Neural cell (in vitro differentiated cells): ENCODE measurements at regions not wholly inside any gene's neighbourhood (a gene's known extent, or its start where the extent isn't known, plus 50 kb on each side); places are given as distances from the start of the nearest gene placed in this dataset.

Experiments
- CTCF ChIP-seq: fragments of 450-650 bp; IDR thresholded peaks from 2 replicates; pipeline ENCODE4 v1.5.1; 2014; ENCODE audit warnings: antibody characterized with exemption, mild to moderate bottlenecking, moderate library complexity; ENCODE audit not compliant: poor library complexity, severe bottlenecking
- EP300 ChIP-seq: fragments of 450-650 bp; conservative IDR thresholded peaks from 2 replicates; pipeline ENCODE4 v1.6.1; 2014; ENCODE audit warnings: antibody characterized with exemption, mild to moderate bottlenecking, moderate library complexity; ENCODE audit not compliant: poor library complexity, severe bottlenecking
- EZH2 ChIP-seq: fragments of 200-600, 300-800 bp; shearing (Covaris generic), sonication (generic); IDR thresholded peaks from 2 replicates; pipeline ENCODE4 v1.6.1; 2014; ENCODE audit warnings: antibody characterized with exemption, low read length, borderline replicate concordance, mild to moderate bottlenecking; ENCODE audit not compliant: insufficient read depth, poor library complexity, severe bottlenecking
- POLR2AphosphoS5 ChIP-seq: IDR thresholded peaks from 2 replicates; pipeline ENCODE4 v1.6.1; 2012
- RAD21 ChIP-seq: fragments of 450-650 bp; conservative IDR thresholded peaks from 2 replicates; pipeline ENCODE4 v1.6.1; 2014; ENCODE audit warnings: antibody characterized with exemption, mild to moderate bottlenecking, moderate library complexity

- no peak for TF ChIP-seq EP300
- no peak for TF ChIP-seq CTCF
- TF ChIP-seq POLR2AphosphoS5: no peak
- TF ChIP-seq EZH2: no peak
- TF ChIP-seq RAD21: no peak
Measured at GRCh38 chr2:154616659-154617058, 81.8 kb upstream of the KCNJ3 start.
